Esophagus mucosa (tissue), 1 donor: ENCODE measurements at regions not wholly inside any gene's neighbourhood (a gene's known extent, or its start where the extent isn't known, plus 50 kb on each side); places are given as distances from the start of the nearest gene placed in this dataset.
"Not testable (repeated sequence)": the region's sequence is repeated elsewhere in the genome, so short reads cannot be mapped to it uniquely, and the experiment has no call there.

Experiments
- ATAC-seq: fragments of 200-7000 bp; cut with Tn5 transposase; one replicate; pipeline ENCODE4 v1.9.1; 2020
- donor health status: DM: yes; HTN: yes; CAD: no.

DNA sequence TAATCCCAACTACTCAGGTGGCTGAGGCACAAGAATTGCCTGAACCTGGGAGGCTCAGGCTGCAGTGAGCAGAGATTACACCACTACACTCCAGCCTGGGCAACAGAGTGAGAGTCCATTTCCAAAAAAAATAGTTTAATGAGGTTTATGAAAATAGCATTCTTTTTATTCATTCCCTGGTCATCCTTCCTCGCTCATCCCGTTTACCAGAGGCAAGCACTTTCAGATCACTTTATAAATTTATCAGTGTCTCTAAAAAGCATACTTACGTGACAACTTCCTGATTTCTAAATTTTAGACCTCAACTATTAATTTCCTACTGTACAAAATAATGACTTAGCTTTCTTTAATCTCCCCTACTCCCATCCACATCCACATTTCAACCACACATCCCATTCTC is 864.8 kb downstream of the EPHA4 start:
- no peak for ATAC-seq

DNA sequence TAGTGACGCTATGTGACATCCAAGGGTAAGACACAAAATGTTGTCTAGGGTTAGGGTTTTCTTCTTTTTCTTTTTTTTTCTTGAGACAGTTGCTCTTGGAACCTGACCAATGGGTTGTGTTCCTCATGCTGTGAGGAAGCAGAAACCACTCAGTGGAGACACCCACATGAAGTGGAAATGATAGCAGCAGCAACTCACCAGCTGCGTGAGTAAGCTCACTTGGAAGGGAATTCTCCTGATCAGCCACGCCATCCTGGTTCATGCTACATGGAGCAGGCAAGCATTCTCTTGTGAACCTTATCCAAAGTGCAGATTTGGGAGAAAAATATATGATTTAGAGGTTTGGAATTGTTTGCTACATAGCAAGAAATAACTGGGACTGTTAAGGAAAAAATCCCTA is 863.7 kb downstream of the EPHA4 start:
- no peak for ATAC-seq

DNA sequence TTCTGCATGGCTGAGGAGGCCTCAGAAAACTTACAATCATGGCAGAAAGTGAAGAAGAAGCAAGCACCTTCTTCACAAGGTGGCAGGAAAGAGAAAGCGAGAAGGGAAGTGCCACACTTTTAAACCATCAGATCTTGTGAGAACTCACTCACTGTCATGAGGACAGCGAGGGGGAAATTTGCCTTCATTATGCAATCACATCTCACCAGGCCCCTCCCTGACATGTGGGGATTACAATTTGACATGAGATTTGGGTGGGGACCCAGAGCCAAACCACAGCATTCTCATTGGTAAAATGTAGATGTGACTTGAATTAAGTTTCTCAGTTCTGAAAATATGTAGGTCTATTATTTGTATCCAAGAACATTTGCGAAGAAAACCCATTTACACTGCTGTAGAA is 854.8 kb downstream of the EPHA4 start:
- ATAC-seq = no peak

DNA sequence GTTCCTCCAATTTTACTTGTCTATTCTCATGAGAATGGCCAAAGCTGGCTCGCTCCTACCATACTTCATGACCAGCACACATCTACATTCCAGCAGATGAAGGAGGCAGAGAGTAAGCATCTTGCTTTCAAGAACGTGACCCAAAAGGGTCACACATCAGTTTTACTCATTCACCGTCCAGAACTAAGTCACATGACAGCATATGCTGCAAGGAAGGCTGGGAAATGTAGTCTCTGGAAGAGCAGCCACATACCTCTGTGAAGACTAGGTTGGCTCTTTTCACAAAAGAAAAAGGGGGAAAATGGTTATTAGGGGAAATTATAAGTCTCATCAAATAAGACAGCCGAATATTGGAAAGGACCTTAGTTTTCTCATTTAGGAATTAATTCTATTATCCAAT is 835.3 kb downstream of the EPHA4 start:
- no peak for ATAC-seq

DNA sequence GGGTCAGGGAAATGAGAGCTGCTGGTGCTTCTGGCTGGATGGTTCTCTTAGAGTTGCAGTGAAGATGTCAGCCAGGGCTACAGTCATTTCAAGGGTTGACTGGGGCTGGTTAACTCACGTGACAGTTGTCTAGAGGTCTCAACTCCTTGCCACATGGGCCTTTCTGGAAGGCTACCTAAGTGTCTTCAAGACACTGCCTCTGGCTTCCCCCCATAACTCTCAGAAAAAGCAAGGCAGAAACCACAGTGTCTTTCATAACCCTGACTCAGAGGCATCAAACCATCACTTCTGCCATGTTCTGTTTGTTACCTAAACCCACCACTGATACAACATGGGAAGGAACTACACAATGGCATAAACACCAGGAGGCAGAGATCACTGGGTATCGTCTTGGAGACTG is 828.9 kb downstream of the EPHA4 start:
- ATAC-seq = no peak

DNA sequence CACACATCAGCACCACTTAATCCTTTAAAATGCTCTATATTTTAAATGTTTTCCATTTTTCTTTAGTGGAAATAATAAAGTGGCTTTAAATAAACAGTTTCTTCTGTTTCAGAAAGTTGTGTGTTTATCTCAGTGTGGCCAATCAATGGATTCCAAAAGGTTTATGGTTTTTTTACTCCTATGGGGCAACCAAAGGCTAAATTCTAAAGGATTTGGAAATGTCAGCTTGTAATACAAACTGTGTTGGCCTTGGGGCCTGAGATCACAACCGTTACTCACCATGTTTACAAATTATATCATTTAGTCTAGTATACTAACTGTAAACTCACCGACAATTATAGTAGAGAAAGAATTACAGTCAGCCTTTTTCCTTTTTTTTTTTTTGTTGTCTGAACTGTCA is 827.2 kb downstream of the EPHA4 start:
- ATAC-seq = no peak

DNA sequence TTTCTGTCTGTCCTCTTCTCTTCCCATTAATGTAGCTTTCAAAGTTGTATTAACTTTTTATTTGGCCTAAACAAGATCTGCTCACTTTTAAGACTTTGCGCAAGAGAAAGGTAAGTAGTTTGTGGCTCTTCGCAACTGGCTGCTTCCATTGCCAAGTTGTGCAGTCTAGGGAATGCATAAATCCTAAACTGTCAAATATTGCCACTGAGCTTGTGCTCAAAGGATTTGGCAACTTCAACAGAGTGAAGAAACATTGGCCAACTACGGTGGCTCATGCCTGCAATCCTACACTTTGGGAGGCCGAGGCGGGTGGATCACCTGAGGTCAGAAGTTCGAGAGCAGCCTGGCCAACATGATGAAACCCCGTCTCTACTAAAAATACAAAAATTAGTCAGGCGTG is 826.4 kb downstream of the EPHA4 start:
- no peak for ATAC-seq

DNA sequence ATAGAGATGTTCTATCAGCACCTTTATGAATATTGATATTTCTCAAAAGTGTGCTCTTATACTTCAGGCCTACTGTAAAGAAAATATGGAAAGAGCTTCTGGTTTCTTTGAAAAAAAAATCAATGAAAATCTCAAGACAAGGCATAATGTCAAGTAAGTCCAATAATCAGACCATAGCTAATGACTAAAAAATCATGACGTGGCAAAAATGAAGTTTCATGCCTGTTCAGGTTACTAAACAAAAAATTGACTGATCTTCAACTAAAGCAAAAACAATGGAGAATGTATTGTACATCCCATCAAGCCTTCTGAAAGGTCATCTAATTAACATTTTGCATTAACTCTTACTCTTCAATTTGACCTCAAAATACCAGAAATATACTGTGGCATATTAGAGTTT is 824.4 kb downstream of the EPHA4 start:
- ATAC-seq = no peak

DNA sequence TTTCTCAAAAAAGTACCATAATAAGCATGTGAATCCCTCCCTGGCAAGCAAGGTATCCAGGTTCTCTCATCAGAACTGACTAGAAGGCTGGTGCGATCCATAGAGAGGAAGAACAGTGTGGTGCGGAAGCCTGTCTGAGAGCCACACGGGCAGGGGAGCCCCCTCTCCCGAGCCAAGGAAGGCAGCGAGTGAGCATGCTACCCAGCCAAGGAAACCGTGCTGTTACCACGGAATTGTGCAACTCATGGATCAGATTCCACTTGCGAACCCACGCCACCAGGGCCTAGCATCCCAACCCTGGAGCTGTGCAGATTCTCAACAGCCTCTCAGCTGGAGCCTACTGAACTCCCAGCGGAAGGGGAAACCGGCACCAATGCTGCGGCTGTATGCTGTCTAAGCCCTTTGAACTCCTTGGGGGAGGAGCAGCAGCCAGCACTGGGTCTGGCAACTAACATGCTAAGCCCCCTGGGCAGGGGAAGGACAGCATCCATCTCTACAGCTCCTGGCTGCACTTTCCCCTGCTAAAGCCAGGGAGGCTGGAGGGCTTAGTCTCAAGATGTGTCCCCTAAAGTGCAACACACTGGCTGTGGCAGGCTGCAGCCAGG is 823.1 kb downstream of the EPHA4 start:
- no peak for ATAC-seq

DNA sequence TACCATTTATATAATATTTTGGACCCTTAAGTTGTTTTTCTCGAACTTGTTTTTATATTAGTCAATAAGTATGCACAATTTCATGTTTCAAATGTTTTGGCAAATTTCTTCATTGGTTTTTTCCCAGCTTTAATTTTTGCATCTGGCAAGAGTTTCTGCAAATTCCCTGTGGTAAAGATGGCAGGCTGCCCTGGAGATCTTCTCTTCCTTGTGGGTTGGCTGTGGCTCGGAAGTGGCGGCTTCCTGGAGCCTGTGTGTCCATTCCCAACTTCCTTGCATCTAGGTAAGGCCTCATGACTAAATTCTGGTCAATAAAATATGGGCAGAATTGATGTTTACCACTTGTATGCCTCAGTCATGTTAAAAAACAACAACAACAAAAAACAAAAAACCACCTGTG is 818.6 kb downstream of the EPHA4 start:
- no peak for ATAC-seq

DNA sequence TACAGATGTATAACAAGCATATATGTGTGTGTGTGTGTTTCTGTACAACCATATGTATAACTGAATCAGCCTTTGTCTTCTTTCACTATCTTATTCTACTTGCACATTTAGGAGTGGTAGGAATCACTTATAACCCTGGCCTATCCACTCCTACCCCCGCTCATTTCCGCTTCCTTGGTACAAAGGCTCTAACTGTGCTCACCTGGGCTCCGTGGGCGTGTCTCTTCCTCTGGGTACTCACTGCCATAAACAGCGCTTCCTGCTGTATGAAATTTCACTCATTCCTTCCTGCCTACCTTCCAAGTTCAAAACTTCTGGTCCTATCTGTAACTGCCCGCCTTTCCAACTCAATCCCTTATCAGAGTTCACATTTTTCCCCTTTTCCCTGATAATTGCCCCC is 815.5 kb downstream of the EPHA4 start:
- ATAC-seq = no peak

DNA sequence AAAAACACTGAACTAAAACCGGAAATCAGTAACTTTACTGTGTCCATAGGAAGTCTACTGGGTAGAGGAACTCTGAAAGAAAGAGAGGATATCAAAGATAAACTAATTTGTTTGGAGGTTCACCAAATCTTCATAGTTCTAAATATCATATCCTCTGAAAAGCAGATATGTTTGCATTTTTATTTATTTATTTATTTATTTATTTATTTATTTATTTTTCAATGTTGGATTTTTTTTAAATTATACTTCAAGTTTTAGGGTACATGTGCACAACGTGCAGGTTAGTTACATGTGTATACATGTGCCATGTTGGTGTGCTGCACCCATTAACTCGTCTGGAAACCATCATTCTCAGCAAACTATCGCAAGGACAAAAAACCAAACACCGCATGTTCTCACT is 813.7 kb downstream of the EPHA4 start:
- ATAC-seq = not testable (repeated sequence)

DNA sequence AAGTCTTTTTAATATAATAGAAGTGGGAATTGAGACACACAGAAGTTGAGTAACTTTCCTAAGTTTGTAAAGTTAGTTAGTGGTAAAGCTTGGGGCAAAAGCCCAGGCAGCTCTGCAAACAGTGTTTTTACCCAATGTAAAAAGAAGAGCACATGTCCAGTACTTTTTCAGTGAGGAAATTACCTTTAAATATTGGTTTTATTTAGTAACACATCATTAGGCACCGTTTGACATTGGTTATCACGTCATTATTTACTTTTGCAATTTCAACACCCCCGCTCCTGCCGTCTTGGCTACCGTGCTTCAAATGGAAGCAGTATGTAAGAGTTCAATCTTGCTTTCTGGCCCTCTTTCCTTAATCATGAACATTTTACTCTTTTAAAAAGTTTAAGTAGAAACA is 807.9 kb downstream of the EPHA4 start:
- no peak for ATAC-seq

DNA sequence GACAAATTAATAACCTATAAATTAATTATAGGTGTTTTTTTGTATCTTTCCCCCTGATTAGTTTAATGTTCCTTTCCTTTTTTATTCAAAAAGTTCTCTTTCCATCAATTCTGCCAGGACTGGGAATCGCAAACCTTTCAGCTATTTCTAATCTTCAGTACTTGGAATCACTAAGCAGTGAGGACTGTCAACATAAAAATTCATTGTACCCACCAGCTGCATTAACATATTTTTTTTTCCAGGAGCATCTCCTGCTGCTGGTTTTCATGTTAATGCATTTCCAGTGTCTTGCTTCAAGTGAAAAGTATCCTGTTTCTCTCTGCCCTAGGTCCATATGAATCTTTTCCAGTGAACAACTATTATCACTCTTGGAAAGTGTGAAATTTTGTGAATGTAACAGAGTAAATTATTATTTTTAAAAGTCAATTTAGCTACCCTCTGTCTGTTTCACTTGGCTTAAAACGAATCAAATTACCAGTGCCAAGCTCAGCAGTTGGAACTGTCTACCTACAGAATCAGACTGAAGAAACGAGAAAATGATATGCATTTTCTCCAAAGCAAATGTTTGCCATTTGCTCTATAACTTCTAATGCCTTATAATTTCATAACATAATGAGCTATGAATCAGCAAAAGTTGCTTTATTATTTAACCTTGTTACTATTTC is 804.4 kb downstream of the EPHA4 start:
- no peak for ATAC-seq

DNA sequence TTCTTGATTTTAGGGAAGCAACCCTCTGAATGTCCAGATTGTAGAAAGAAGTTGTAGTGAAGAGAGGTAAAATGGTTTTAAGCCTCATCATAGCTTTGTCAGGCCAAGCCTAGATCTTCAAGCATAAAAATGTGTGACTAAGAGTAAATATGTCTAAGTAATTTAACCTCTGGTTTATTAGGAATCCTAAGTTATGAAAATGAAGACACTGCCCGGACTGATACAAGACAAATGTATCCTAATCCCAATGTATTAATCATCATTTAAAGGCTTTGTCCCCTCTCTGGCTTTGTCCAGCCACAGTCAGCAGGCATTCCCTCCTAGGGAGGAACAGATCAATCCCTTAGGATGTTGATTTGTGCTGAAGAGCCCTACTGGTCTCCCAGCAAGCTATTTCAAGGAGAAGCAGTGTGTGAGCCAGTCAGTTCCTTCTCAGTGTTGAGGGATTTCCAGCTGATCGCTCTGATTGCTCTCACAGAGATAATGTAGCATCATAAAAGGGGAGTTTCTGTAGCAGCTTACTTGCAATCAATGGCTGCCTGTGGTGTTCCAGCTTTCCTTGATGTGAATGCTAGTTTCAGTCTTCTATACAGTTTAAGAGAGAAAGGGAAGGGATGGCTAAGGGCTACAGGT is 796.1 kb downstream of the EPHA4 start:
- no peak for ATAC-seq

DNA sequence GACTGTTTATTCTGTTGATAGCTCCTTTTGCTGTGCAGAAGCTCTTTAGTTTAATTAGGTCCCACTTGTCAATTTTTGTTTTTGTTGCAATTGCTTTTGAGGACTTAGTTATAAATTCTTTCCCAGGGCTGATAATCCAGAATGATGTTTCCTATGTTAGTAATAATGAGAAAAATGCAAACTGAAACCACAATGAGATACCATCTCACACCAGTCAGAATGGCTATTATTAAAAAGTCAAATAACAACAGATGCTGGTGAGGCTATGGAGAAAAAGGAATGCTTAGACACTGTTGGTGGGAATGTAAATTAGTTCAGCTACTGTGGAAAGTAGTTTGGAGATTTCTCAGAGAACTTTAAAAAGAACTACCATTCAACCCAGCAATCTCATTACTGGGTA is 793.0 kb downstream of the EPHA4 start:
- not testable (repeated sequence) for ATAC-seq

DNA sequence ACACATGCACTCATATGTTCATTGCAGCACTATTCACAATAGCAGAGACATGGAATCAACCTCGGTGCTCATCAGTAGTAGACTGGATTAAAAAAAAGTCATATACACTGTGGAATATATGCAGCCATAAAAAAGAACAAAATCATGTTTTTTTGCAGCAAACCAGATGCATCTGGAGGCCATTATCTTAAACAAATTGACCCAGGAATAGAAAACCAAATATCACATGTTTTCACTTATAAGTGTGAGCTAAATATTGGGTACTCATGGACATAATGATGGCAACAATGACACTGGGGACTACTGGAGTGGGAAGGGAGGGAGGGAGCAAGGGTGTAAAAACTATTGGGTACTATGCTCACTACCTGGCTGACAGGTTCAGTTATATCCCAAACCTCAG is 792.6 kb downstream of the EPHA4 start:
- no peak for ATAC-seq

DNA sequence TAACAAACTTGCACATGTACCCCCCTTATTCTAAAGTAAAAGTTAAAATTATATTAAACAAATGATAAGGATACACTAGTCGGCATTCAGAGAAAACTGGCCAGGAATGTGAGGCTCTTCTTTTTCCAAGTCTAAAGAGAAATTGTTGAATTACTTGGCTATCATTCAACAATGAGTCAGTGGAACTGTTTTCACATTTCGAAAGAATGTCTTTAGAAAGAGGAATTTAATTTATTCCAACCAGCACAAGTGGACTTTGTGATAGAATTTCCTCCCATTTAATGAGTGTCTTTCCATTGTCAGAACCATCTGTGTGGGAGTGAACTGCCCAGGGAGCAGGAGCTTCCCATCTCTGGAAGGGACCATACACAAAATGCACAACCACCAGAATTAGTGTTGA is 792.2 kb downstream of the EPHA4 start:
- ATAC-seq = no peak

DNA sequence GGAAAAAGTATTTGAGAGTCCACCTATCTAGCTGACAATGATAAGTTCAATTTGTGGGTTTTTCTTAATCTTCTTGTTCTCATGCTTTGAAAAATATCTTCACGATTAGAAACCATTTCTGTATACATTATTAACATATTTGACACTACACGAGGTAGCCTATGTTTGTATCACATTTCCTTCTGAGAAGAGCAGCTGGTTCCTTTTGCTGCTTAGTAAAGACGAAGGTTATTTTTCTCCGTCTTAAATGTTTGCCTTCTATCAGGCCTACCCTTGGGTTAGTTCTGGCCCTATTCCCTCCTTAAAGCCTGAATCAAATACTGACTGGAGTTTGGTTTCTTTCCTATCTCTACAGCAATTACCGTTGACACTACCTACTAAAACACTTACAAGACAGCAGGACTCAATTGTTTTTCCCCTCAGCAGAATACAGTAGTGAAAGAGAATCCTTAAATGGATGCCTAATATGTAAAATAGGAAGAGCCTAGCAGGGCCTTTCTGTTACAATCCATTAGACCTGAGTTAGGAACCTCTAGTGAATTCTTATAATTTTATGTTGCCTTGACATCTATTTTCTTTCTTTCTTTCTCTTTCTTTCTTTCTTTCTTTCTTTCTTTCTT is 790.4 kb downstream of the EPHA4 start:
- ATAC-seq = no peak

DNA sequence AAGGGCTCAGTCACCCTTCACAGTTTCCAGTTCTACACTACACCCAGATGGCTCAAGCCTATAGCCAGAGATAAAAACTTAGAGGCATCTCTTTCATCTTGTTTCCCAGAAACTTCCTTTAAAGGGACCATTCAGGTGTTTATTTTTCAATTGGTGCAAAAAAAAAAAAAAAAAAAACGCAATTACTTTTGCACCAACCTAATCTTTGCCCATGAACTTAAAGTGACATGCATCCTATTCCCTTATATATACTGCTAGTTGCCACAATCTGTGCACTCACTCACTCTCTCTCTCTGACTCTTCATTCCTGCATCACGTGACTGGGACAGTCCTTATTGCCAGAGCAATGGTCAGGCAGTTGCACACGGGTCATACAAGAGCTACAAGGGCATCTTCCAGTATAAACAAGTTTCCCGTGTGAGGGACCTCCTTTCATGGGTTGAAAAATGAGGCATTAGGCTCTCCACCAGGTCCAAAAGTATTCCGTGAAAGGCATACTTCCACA is 789.4 kb downstream of the EPHA4 start:
- no peak for ATAC-seq

DNA sequence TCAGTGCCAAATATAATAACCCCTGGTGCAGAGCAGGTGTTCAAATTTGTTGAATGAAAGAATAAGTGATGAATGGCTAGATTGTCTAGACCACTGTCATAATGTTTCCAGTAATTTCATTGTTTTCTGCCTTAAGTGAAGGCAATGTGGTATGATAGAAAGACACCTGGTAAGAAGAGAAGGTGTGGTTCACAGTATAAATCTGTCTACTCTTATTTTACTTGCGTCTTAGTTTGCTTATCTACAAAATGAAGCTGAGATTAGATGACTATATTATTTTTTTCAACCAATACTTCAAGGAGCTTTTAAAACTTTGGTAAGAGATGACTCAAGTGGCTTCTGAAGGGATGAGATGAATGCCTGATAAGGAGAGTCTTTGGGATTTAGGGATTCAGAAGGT is 788.4 kb downstream of the EPHA4 start:
- ATAC-seq = no peak

DNA sequence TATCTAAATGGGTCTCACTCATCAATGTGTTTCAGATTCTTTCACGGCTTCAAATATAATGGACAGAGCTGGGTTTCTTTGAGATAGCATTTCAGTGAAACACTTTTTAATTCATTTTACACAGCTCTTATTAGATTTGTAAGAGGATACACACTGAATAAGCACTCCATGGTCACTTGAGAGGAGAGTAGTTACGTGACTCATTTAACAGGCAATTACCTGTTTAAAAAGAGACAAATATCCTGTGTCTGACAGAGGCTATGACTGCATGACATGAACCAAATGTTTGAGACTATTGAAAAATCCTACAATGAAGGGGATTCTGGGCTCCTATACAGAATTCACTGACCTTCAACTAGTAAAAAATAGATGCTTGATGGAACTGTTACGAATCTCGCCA is 786.9 kb downstream of the EPHA4 start:
- ATAC-seq = no peak

DNA sequence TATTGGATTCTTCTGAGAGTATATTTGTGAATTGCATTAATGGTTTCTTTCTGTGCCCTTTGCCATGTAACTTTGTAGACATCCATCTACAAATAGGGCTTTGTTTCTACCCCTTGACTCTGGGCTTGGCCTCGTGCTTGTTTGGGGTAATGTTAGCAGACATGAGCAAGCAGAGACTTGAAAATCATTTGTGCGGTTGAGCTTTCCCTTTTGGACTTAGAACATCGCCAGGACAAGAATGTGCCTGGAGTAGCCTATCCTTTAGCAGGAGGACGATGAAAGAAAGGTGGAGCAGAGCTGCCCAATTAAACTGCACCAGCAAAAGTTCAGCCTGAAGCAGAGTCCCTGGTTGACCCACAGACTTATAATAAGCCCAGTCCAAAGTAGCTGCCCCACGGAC is 785.9 kb downstream of the EPHA4 start:
- ATAC-seq = no peak

DNA sequence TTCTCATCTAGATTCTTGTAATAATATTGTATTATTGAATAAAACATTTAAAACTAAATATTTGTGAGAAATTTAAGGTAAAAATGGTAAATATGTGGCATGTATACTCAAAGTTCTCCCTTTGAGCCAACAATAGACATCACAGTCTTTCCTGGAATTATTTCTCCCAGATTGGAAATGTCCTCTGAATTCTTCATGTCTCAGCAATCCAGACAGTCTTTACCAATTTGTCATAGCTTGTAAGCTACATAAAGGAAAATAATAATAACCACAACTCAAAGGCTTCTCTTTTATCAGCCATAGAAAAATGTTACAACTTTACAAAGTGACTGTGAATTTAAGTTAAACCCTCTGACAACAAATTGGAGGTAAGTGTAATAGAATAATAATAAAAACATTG is 784.9 kb downstream of the EPHA4 start:
- no peak for ATAC-seq
